HG02885 (cell line): ENCODE measurements at regions not wholly inside any gene's neighbourhood (a gene's known extent, or its start where the extent isn't known, plus 50 kb on each side); places are given as distances from the start of the nearest gene placed in this dataset.
"Not testable (repeated sequence)": the region's sequence is repeated elsewhere in the genome, so short reads cannot be mapped to it uniquely, and the experiment has no call there.

Experiments used
- ATAC-seq: cut with Tn5 transposase; IDR thresholded peaks from one replicate; pipeline ENCODE4 v1.9.1; 2021; ENCODE audit warnings: mild to moderate bottlenecking; ENCODE audit not compliant: unreplicated experiment, poor library complexity

GRCh38 chr9:82736701-82737100 lies 326.2 kb downstream of the RASEF start:
- ATAC-seq: no peak

- no peak for ATAC-seq
These were observed 317.0 kb downstream of the RASEF start for GRCh38 chr9:82745919-82746318.

GRCh38 chr9:82750411-82750913 lies 312.5 kb downstream of the RASEF start:
- ATAC-seq: no peak

DNA sequence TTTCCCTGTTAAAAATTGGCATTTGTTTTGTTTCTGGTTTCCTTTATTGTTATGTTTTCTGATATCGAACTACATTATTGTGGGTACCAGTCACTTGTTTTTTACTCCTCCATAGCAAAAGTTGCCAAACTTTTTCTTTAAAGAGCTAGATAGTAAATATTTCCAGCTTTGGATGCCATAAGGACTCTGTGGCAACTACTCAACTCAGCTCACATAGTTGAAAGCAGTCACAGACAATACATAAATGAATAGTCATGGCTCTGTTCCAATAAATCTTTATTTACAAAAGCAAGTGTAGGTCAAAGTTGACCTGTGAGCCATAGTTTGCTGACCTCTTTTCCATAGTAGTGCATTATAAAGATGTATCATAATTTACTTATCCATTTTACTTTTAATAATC lies 305.0 kb downstream of the RASEF start:
- no peak for ATAC-seq

DNA sequence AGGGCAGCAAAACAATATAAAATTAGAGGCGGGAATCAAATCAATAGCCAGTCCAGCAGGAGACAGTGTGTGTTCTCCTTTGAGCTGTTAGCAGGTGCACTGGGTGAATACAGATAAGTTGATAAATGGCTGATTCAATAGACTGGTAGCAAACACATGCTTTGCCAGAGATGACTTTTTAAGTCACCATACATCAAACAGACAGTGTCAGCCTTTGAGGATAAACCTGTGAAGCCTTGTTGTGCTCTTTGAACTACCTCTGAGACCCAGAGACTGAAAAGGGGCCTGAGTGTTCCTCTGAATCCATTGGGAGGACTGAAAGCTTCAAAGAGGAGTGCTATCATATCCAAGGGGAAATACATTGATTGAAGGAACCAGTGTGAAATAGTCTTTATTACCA lies 301.9 kb downstream of the RASEF start:
- ATAC-seq: no peak

DNA sequence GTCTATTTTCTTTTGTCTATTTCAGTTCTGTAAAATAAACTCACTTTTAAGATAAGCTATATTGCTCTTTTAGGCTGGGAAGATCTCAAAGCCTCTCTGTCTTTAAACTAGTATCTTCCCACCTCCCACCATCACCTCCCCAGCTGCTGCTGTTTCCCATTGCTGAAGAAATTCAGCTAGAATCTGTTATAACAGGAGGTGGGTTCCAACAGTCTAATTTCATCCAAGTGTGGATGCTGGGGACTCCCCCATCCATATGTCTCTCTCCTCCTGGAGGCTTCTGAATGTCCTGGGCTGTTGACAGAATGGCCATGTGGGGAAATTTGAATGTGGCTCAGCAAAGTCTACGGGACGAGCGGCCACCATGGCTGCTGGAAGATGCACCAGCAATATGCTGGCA lies 301.0 kb downstream of the RASEF start:
- ATAC-seq: no peak

DNA sequence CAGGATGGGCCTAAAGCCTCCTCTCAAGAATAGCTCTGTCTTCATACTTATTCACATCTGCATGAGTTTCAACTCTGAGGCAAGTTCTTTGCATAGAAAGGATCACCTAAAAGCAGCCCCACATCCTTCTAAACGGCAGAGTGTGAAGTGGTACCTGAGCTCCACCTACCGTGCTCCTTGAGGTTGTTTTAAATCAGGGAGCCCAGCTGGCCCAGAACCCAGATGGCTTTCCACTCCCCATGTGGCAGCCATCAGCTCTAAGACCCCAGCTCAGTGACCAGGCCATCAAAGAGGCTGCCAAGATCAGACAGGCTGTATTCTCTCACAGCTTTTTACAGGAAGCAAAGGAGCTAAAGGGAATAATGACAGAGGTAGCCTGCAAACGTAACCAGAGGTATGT lies 299.3 kb downstream of the RASEF start:
- ATAC-seq: no peak

DNA sequence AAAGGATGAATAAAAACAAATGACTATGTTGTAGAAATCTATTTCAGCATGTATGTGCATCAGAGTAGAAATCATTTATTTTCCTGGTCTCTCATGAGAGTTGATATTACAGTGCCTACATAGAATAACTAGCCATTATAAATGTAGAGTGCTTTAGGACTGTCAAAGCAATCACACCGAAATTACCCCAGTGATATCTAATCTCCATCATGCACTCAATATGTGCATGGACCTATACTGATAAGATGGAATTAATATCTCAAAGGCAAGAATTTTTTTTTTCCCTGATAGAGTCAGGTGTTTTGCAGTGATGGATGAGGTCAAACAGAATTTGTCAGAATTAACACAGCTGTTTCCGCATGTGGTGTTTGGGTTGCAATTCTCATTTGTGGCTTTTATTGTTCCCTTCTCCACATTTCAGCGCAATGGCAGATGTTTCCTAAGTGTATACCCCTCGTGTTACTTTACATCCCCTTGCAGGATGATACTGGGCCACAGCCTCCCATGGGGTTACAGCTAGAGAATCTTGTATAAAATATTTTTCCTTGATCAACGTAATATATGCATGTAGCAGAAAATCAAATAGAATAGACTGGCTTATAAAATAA lies 298.8 kb downstream of the RASEF start:
- no peak for ATAC-seq

- not testable (repeated sequence) for ATAC-seq
These were observed 288.2 kb downstream of the RASEF start for GRCh38 chr9:82774707-82775231.

- no peak for ATAC-seq
These were observed 286.4 kb downstream of the RASEF start for GRCh38 chr9:82776508-82776907.

- ATAC-seq: no peak
These were observed 285.6 kb downstream of the RASEF start for GRCh38 chr9:82777366-82777765.

DNA sequence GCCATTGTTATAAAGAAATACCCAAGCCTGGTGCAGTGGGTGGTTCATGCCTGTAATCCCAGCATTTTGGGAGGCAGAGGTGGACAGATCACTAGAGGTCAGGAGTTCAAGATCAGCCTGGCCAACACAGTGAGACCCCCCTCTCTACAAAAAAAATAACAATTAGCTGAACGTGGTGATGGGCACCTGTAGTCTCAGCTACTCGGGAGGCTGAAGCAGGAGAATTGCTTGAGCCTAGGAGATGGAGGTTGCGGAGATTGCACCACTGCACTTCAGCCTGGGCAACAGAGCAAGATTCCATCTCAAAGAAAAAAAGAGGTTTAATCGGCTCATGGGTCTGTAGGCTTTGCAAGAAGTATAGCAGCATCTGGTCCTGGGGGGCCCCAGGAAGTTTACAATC lies 284.0 kb downstream of the RASEF start:
- ATAC-seq: not testable (repeated sequence)

- no peak for ATAC-seq
These were observed 282.9 kb downstream of the RASEF start for GRCh38 chr9:82780017-82780416.

GRCh38 chr9:82781921-82782392 lies 281.0 kb downstream of the RASEF start:
- no peak for ATAC-seq

DNA sequence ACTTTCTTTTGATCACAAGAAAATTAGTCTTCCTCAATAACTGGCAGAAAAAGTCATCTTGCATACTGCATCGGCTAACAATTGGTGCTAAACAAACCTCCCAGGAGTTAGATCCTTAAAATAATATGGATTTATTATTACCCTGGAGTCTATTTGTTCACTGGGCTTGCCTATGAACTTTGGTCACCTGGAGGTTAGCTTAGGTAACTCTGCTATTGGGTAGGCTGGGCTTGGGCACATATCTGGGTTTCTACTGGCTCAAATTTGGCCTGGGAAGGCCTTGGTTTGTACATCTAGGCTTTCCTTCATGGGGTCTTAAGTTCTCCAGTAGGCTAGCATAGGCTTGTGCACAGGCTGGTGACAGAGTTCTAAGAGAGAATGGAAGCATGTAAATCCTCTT lies 279.9 kb downstream of the RASEF start:
- no peak for ATAC-seq

DNA sequence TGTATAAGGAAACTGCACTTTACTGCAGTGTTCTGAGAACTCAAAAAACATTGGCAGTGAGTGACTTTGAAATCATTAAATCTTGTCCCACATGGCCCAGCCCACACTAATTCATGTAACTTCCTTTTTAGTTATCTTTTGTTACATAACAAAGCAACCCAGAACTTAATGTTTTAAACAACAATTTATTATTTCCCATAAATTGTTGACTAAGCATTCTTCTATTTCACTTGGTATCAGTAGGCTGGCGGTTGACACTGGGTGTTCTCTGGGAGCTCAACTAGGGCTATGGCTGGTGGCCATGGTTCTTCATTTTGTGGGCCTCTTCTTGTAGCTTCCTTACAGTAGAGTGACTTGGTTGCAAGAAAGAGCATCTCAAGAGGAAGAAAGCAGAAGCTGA lies 278.4 kb downstream of the RASEF start:
- no peak for ATAC-seq

DNA sequence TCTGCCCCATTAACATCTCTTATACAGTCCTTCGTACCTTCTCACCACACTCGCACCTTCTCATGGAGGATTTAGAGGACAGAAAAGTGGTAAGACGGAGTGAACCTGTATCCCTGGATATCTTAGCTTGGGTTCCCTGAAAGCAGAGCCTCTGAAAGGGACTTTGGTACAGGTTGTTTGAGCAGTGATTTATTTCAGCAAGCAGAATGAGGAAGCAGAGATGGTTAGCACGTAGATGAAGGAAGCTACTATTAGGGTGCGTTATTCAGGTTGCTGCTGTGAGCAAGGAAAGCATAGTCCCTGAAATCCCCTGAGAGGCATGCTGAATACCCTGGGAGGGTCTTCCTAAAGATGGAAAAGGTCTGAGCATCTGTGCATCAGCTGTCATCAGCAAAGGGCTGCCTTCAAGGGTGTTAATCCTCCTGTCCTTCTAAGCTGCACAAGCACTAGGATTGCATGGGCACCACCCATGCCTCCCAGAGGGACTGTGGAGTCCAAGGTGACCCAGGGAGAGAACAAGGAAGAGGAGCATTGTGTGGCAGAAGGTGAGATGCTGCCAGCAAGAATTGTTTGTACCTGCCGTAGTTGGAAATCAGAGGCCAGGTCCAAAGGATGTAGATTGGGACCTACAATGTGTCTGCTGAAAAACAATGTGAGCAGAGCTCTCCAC lies 273.7 kb downstream of the RASEF start:
- ATAC-seq: no peak

DNA sequence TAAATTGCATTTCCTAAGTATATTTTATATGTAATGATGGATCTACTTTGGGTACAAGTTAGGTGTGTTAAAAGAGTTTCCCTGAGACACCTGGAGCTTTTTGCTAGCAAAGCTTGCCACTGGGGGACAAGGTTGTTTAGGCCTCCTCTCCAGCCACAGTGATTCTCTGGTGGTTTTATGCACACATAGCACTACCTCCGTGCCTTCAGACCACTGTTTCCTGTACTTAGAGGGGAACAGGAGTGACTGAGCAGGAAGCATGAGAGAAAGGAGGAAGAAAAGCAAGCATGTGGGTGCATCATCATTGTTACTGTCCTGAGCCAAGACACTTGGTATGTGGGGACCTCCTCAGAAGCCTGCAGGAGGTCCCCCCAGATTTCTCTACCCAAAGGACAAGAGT lies 272.1 kb downstream of the RASEF start:
- no peak for ATAC-seq

DNA sequence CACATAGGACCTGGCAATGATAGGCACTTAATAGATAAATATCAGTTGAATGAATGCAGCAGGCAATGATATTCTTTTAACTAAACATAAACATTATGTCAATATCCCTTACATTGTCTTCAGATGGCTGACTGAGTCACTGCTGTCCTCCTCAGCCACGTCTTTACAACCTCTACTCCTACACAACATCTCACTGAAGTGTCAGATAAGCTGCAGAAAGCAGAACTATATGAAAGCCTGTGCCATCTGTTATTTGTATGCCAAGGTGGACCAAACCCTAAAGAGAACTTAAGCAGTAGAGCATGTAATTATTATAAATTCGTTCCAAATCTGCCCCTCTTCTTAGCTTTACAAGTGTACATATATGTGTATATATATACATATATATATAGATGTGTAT lies 271.2 kb downstream of the RASEF start:
- no peak for ATAC-seq

DNA sequence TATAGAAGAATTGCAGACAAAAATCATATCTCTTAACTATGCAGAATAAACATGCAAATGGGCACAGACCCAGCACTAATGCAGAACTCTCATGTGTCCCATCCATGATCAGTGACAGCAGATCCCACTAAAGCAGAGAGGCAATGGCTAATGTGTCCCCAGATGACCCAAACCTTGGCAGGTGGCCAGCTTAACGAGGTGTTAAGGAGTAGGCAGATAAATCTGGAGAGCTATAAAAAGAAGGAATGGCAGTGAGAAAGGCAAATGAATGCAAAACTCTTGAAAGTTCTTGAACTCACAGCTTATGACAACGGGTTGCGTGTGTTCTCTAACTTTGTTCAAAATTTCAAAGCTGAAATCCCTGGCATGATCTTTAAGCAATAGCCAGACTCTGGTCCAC lies 265.4 kb downstream of the RASEF start:
- ATAC-seq: no peak

DNA sequence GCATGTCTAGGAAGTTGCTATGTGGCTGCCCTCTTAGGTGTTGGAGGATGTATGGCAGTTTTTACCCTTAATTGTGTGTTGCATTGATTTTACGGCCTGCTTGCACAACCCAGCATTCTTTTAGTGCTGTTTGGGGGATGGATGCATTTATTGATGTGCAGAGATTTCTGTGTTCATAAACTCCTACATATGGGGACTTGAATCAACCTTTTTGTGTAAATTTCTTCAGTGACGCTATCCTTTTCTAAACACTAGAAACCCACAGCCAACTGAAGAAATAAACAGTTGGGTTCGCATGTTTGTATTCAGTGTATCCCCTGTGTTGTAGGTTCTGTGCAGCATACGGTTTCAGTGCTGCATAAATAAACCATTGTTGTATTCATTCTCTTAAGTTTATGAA lies 263.7 kb downstream of the RASEF start:
- no peak for ATAC-seq

DNA sequence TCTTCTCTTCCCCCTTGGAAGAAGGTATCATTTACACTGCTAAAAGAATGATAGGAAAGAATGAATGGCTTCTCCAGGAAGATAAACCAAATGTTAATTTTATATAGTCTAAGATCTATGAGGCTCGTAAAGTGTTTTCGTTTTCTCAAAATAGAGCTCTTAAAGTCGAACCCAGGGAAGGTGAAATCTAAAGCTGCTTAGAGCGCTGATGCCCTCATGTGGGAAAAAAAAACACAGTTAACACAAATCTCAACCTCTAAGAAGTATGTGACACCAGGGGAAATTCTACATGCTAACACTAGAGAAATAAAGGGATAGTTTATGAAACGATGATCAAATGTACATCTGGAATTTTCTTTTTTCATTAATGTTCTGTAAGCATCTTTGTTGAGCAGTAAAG lies 257.9 kb downstream of the RASEF start:
- no peak for ATAC-seq
